ENCODE measurements at regions not wholly inside any gene's neighbourhood (a gene's known extent, or its start where the extent isn't known, plus 50 kb on each side); places are given as distances from the start of the nearest gene placed in this dataset.

DNA sequence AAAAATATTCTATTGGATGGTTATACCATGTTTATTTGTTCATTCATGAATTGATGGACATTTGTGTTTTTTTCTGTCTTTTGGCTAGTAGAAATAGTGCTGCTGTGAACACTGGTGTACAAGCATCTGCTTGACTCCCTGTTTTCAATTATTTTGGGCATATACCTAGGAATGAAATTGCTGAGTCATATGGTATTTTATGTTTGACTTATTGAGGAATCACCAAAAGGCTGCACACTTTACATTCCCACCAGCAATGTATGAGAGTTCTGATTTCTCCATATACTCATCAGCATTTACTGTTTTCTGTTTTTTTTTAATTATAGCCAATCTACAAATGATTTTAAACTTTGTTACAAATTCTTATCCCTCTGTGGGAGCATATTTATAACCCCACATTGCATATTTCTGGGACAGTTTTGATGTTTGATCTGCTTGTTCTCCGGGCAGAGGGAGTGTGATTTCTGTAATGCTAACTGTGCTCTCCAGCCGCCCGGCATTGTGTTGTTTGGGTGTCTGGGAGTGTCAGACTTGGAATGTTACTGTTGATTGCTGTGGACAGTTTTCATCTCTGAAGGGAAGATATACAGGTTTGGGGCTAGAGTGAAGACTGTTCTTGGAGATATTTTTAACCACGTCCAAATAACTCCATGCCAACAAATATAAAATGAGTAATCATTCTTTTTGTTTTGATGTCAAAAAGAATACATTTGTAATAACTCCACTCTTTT lies 60.5 kb upstream of the PGRMC2 start:
- DNase-seq, result no peak

DNA sequence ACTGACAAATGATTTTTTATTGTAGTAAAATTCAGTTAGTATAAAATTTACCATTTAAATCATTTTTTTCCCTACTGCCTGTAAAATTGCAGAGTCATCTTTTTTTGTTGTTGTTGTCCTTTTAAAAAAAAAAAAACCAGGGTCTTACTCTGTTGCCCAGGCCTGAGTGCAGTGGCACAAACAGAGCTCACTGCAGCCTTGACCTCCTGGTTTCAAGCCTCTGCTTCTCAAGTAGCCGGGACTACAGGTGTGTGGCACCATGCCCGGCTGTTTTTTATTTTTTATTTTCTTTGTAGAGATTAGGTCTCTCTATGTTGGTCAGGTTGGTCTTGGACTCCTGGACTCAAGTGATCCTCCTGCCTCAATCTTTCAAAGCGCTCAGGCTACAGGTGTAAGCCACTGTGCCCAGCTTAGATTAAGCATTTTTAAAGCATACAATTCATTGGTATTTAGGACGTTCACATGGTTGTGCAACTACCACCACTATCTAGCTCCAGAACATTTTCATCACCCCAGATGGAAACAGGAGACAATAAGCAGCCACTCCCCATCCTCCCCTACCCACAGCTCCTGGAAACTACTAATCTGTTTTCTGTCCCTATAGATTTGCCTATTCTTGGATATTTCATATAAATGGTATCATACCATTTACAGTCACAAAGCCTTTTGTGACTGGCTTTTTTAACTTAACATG lies 59.7 kb upstream of the PGRMC2 start:
- DNase-seq, result no peak

GRCh38 chr4:128346054-128346716 lies 58.6 kb upstream of the PGRMC2 start:
- DNase-seq, result no peak

- DNase-seq, result no peak
These were observed 58.0 kb upstream of the PGRMC2 start for GRCh38 chr4:128345650-128346049.

GRCh38 chr4:128342762-128343161 lies 55.1 kb upstream of the PGRMC2 start:
- DNase-seq, result no peak

DNA sequence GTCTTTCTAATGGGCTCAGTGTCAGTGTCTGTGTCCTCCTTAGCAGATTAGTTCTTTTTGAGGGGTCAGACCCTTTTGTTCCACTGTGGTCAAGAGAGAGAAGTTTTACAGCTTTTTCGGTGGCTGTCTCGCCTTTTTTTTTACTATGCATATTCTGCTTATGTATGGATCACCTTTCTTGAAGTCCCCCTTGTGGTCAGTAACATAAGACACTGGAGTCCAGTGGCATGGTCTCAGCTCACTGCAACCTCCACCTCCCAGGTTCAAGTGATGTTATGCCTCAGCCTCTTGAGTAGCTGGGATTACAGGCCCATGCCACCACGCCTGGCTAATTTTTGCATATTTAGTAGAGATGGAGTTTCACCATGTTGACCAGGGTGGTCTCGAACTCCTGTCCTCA lies 54.0 kb upstream of the PGRMC2 start:
- no peak for DNase-seq

DNA sequence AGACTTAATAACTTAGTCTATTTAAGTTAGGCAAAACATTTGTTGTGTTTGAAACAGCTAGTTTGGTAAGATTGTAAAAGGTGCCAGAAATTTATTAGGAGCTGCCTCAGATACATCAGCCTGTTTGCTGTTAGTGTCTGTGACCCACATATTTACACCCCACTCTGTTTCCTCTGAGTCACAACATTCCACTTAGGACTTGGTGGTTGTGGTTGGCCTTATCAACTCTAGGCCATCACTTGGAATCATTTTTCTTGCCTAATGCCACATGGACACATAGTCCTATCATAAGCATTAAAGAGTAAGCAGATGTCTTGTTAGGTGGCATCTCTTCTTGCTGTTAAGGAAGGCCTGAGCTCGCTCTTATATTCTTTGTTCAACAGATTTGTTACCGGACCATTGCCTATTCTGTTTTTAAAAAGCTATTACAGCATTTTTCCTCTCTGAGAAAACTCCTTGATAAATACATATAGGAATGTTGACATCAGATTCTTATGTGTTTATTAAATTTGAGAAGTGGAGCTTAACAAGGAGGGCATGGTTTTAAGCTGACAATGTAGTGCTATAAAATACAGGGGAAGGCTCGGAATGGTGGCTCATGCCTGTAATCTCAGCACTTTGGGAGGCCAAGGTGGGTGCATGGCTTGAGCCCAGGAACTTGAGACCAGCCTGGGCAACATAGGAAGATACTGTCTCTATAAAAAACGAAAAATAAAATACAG lies 51.2 kb upstream of the PGRMC2 start:
- DNase-seq, result no peak

GRCh38 chr4:128337863-128338262 lies 50.2 kb upstream of the PGRMC2 start:
- DNase-seq, result no peak

Measured in activated CD4-positive, CD25-positive, alpha-beta regulatory T cell treated with anti-CD3 and anti-CD28 coated beads, Interleukin-2, amount 50 U/mL, for 72 hours (primary cell).